ENCODE measurements at regions not wholly inside any gene's neighbourhood (a gene's known extent, or its start where the extent isn't known, plus 50 kb on each side); places are given as distances from the start of the nearest gene placed in this dataset.

DNA sequence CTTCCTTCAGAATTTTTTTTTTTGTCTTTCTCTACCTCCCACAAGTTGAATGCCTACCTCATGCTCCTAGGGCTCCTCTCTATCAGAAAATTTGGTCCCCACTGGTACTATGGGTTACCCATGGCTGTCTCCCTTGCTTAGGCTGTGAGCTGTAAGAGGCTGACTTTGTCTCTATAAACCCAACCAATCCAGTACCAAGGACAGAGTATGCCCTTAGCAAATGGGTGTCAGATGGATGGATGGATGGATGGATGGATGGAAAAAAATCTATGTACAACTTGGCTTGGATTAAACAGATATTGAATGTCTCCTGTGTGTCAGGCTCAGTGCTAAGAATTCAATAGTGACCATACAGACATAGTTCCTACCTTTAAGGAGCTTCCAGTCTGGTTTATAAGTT is 398.2 kb upstream of the TRPC7 start:
- Histone ChIP-seq H3K4me1 (ENCODE audit: control insufficient read depth, insufficient read depth, low read length) (no peaks in the 10 kb centered on the region), H3K9me3 (ENCODE audit: control insufficient read depth, insufficient read depth, low read depth, low read length) (no peaks in the 10 kb centered on the region), H3K36me3 (ENCODE audit: control insufficient read depth in 2 of 2, insufficient read depth in 1 of 2, low read length in 2 of 2) (no peaks in the 10 kb centered on the region), H3K27ac (ENCODE audit: extremely low read depth, low read depth, low read length) (no peak overlapping the region), H3K4me3 (ENCODE audit: low read depth, low read length) (no peak overlapping the region)
- ChIA-PET CTCF (interaction anchor here (0.6 to 0.7 kb wide), 2 partner anchors 10 to 17 kb away, joined by 3 to 4 read pairs; no protein-coding TSS in a partner anchor), POLR2A (interaction anchor here (0.7 kb wide), 1 partner anchor 78 kb away, joined by 3 read pairs; no protein-coding TSS in a partner anchor)
- no peak for TF ChIP-seq ZNF169 (tag by site-specific recombination; IDR thresholded peaks at IDR 0.05)
- TF ChIP-seq ZNF792 (tag by site-specific recombination; IDR thresholded peaks at IDR 0.05) = no peak
- TF ChIP-seq ZNF596 (tag by site-specific recombination; IDR thresholded peaks at IDR 0.05) = no peak
- TF ChIP-seq KLF1 (tag by site-specific recombination; IDR thresholded peaks at IDR 0.05) = no peak
- TF ChIP-seq, protein P1, sequence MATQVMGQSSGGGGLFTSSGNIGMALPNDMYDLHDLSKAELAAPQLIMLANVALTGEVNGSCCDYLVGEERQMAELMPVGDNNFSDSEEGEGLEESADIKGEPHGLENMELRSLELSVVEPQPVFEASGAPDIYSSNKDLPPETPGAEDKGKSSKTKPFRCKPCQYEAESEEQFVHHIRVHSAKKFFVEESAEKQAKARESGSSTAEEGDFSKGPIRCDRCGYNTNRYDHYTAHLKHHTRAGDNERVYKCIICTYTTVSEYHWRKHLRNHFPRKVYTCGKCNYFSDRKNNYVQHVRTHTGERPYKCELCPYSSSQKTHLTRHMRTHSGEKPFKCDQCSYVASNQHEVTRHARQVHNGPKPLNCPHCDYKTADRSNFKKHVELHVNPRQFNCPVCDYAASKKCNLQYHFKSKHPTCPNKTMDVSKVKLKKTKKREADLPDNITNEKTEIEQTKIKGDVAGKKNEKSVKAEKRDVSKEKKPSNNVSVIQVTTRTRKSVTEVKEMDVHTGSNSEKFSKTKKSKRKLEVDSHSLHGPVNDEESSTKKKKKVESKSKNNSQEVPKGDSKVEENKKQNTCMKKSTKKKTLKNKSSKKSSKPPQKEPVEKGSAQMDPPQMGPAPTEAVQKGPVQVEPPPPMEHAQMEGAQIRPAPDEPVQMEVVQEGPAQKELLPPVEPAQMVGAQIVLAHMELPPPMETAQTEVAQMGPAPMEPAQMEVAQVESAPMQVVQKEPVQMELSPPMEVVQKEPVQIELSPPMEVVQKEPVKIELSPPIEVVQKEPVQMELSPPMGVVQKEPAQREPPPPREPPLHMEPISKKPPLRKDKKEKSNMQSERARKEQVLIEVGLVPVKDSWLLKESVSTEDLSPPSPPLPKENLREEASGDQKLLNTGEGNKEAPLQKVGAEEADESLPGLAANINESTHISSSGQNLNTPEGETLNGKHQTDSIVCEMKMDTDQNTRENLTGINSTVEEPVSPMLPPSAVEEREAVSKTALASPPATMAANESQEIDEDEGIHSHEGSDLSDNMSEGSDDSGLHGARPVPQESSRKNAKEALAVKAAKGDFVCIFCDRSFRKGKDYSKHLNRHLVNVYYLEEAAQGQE (tag by site-specific recombination; IDR thresholded peaks at IDR 0.05) = peak; percentile 83
- TF ChIP-seq ZNF391 (tag by site-specific recombination; IDR thresholded peaks at IDR 0.05; ENCODE audit: borderline replicate concordance, low read depth) = no peak

- TF ChIP-seq ZNF645 (tag by site-specific recombination; IDR thresholded peaks at IDR 0.05) = no peak
- TF ChIP-seq ZFP3 (tag by site-specific recombination; IDR thresholded peaks at IDR 0.05; ENCODE audit: low read depth) = no peak
- TF ChIP-seq, protein P2, sequence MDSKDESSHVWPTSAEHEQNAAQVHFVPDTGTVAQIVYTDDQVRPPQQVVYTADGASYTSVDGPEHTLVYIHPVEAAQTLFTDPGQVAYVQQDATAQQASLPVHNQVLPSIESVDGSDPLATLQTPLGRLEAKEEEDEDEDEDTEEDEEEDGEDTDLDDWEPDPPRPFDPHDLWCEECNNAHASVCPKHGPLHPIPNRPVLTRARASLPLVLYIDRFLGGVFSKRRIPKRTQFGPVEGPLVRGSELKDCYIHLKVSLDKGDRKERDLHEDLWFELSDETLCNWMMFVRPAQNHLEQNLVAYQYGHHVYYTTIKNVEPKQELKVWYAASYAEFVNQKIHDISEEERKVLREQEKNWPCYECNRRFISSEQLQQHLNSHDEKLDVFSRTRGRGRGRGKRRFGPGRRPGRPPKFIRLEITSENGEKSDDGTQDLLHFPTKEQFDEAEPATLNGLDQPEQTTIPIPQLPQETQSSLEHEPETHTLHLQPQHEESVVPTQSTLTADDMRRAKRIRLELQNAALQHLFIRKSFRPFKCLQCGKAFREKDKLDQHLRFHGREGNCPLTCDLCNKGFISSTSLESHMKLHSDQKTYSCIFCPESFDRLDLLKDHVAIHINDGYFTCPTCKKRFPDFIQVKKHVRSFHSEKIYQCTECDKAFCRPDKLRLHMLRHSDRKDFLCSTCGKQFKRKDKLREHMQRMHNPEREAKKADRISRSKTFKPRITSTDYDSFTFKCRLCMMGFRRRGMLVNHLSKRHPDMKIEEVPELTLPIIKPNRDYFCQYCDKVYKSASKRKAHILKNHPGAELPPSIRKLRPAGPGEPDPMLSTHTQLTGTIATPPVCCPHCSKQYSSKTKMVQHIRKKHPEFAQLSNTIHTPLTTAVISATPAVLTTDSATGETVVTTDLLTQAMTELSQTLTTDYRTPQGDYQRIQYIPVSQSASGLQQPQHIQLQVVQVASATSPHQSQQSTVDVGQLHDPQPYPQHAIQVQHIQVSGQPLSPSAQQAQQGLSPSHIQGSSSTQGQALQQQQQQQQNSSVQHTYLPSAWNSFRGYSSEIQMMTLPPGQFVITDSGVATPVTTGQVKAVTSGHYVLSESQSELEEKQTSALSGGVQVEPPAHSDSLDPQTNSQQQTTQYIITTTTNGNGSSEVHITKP (tag by site-specific recombination; IDR thresholded peaks at IDR 0.05) = no peak
- TF ChIP-seq, protein P3, sequence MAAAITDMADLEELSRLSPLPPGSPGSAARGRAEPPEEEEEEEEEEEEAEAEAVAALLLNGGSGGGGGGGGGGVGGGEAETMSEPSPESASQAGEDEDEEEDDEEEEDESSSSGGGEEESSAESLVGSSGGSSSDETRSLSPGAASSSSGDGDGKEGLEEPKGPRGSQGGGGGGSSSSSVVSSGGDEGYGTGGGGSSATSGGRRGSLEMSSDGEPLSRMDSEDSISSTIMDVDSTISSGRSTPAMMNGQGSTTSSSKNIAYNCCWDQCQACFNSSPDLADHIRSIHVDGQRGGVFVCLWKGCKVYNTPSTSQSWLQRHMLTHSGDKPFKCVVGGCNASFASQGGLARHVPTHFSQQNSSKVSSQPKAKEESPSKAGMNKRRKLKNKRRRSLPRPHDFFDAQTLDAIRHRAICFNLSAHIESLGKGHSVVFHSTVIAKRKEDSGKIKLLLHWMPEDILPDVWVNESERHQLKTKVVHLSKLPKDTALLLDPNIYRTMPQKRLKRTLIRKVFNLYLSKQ (tag by site-specific recombination; IDR thresholded peaks at IDR 0.05; ENCODE audit: borderline replicate concordance) = no peak
- no peak for TF ChIP-seq ZNF174 (tag by site-specific recombination; IDR thresholded peaks at IDR 0.05)
- POLR2A ChIA-PET = no interaction called here
Observed at GRCh38 chr5:136754216-136754615, 388.9 kb upstream of the TRPC7 start.

More at GRCh38 chr5:136754216-136754615, 388.9 kb upstream of the TRPC7 start:
- CTCF ChIA-PET = no interaction called here
- H3K4me3 ChIP-seq (ENCODE audit: low read depth, low read length) = no peak overlapping the region
- no peaks in the 10 kb centered on the region for H3K4me1 ChIP-seq (ENCODE audit: control insufficient read depth, insufficient read depth, low read length)
- no peaks in the 10 kb centered on the region for H3K36me3 ChIP-seq (ENCODE audit: control insufficient read depth in 2 of 2, insufficient read depth in 1 of 2, low read length in 2 of 2)
- no peaks in the 10 kb centered on the region for H3K9me3 ChIP-seq (ENCODE audit: control insufficient read depth, insufficient read depth, low read depth, low read length)
- no peak overlapping the region for H3K27ac ChIP-seq (ENCODE audit: extremely low read depth, low read depth, low read length)

Measured in HEK293 (cell line).